SK-N-MC (cell line): ENCODE measurements at regions not wholly inside any gene's neighbourhood (a gene's known extent, or its start where the extent isn't known, plus 50 kb on each side); places are given as distances from the start of the nearest gene placed in this dataset.

Experiments
- EZH2 ChIP-seq: fragments of 200-600 bp; sonication (generic); IDR thresholded peaks from one replicate; pipeline ENCODE4 v1.6.1; 2017; ENCODE audit warnings: antibody characterized with exemption
- FOXP2 ChIP-seq: optimal IDR thresholded peaks from 2 replicates; pipeline ENCODE3; 2011; ENCODE audit warnings: mild to moderate bottlenecking, moderate library complexity; ENCODE audit not compliant: insufficient read depth; ENCODE audit errors: extremely low read length, control extremely low read depth
- POLR2AphosphoS5 ChIP-seq: IDR thresholded peaks from 2 replicates; pipeline ENCODE4 v1.6.1; 2012; ENCODE audit warnings: mild to moderate bottlenecking, low read depth, low read length, borderline replicate concordance

DNA sequence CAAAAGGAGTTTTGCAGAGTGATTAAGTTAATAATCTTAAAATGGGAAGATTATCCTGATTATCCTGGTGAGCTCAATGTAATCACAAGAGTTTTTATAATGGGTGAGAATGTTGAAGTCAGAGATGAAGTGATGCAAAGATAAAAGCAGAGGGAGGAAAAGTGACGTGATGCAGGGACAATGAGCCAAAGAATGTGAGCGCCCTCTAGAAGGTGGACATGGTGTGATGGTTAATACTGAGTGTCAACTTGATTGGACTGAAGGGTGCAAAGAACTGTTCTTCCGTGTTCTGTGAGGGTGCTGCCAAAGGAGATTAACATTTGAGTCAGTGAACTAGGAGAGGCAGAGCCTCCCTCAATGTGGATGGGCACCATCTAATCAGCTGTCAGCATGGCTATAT, 569.6 kb upstream of the AGTR1 start:
- TF ChIP-seq EZH2 (no peak), POLR2AphosphoS5 (no peak), FOXP2 (no peak)
